ENCODE measurements at regions not wholly inside any gene's neighbourhood (a gene's known extent, or its start where the extent isn't known, plus 50 kb on each side); places are given as distances from the start of the nearest gene placed in this dataset.

- H3K4me3 ChIP-seq, result no peak overlapping the region
- in situ Hi-C loops (cut with MboI; ENCODE audit: low pct_ligation_motif_present in 1 of 4, low pct_unique_long_range_greater_than_20kb in 1 of 4, low sequenced_read_pairs in 3 of 4) (no loop called here), intact Hi-C loops (cut with DNase I; ENCODE audit: low total_unique reads) (no loop called here)
- peaks cover 0 to 8% (median 2%) of the 10 kb centered on the region in 4 donors for H3K4me1 ChIP-seq
- H3K27ac ChIP-seq, result no peak overlapping the region
- DNase-seq, result peak; percentile 30
- H3K36me3 ChIP-seq, result no peaks in the 10 kb centered on the region
- no peaks in the 10 kb centered on the region for H3K9me3 ChIP-seq
- TF ChIP-seq EP300 (IDR thresholded peaks at IDR 0.05; ENCODE audit: low read depth) (no peak), POLR2A (IDR thresholded peaks at IDR 0.05) (no peak), CTCF (IDR thresholded peaks at IDR 0.05) (no peak), POLR2AphosphoS5 (IDR thresholded peaks at IDR 0.05) (peak in 2 of 3 donors; percentile 49 to 54)
- no peaks in the 10 kb centered on the region for H3K27me3 ChIP-seq
- WGBS, 2 donors (ENCODE audit: low coverage in 1 of 2), result 38 to 40% methylated on average over 3 to 7 of the region's 7 CpGs
Observed at GRCh38 chr14:44316647-44317440, 190.2 kb downstream of the FSCB start.

- TF ChIP-seq CTCF (IDR thresholded peaks at IDR 0.05), result no peak
- no peak for TF ChIP-seq POLR2AphosphoS5 (IDR thresholded peaks at IDR 0.05)
- no peak for TF ChIP-seq EP300 (IDR thresholded peaks at IDR 0.05; ENCODE audit: low read depth)
- no peak for TF ChIP-seq POLR2A (IDR thresholded peaks at IDR 0.05)
- H3K9me3 ChIP-seq, result no peaks in the 10 kb centered on the region
- no peaks in the 10 kb centered on the region for H3K27me3 ChIP-seq
- no peak for DNase-seq
- WGBS, 2 donors (ENCODE audit: low coverage in 1 of 2), result 90 to 91% methylated on average over 1 of the region's 1 CpG
- H3K4me1 ChIP-seq, result no peaks in the 10 kb centered on the region
- in situ Hi-C loops (cut with MboI; ENCODE audit: low pct_ligation_motif_present in 1 of 4, low pct_unique_long_range_greater_than_20kb in 1 of 4, low sequenced_read_pairs in 3 of 4), result no loop called here
- no peak overlapping the region for H3K27ac ChIP-seq
- no peak overlapping the region for H3K4me3 ChIP-seq
- no peaks in the 10 kb centered on the region for H3K36me3 ChIP-seq
- intact Hi-C loops (cut with DNase I; ENCODE audit: low total_unique reads), result no loop called here
Observed at GRCh38 chr14:44309331-44309730, 197.8 kb downstream of the FSCB start.

- intact Hi-C loops (cut with DNase I; ENCODE audit: low total_unique reads), result no loop called here
- no peaks in the 10 kb centered on the region for H3K27me3 ChIP-seq
- no peak overlapping the region for H3K4me3 ChIP-seq
- no peak overlapping the region for H3K27ac ChIP-seq
- no peaks in the 10 kb centered on the region for H3K4me1 ChIP-seq
- no peak for DNase-seq
- TF ChIP-seq POLR2AphosphoS5 (IDR thresholded peaks at IDR 0.05) (no peak), POLR2A (IDR thresholded peaks at IDR 0.05) (no peak), CTCF (IDR thresholded peaks at IDR 0.05) (no peak), EP300 (IDR thresholded peaks at IDR 0.05; ENCODE audit: low read depth) (no peak)
- H3K36me3 ChIP-seq, result no peaks in the 10 kb centered on the region
- no peaks in the 10 kb centered on the region for H3K9me3 ChIP-seq
- in situ Hi-C loops (cut with MboI; ENCODE audit: low pct_ligation_motif_present in 1 of 4, low pct_unique_long_range_greater_than_20kb in 1 of 4, low sequenced_read_pairs in 3 of 4), result no loop called here
Observed at GRCh38 chr14:44300916-44301315, 206.2 kb downstream of the FSCB start.

GRCh38 chr14:44297437-44297836 is 209.6 kb downstream of the FSCB start:
- intact Hi-C loops (cut with DNase I; ENCODE audit: low total_unique reads), result no loop called here
- Histone ChIP-seq H3K27ac (no peak overlapping the region), H3K4me1 (no peaks in the 10 kb centered on the region), H3K27me3 (no peaks in the 10 kb centered on the region), H3K36me3 (no peaks in the 10 kb centered on the region), H3K4me3 (no peak overlapping the region), H3K9me3 (no peaks in the 10 kb centered on the region)
- DNase-seq, result no peak
- TF ChIP-seq EP300 (IDR thresholded peaks at IDR 0.05; ENCODE audit: low read depth) (no peak), POLR2AphosphoS5 (IDR thresholded peaks at IDR 0.05) (no peak), POLR2A (IDR thresholded peaks at IDR 0.05) (no peak), CTCF (IDR thresholded peaks at IDR 0.05) (no peak)
- in situ Hi-C loops (cut with MboI; ENCODE audit: low pct_ligation_motif_present in 1 of 4, low pct_unique_long_range_greater_than_20kb in 1 of 4, low sequenced_read_pairs in 3 of 4), result no loop called here
